ENCODE measurements at regions not wholly inside any gene's neighbourhood (a gene's known extent, or its start where the extent isn't known, plus 50 kb on each side); places are given as distances from the start of the nearest gene placed in this dataset.

GRCh38 chr9:129357773-129358245, 179.7 kb upstream of the IER5L start:
- TF ChIP-seq, protein P1, sequence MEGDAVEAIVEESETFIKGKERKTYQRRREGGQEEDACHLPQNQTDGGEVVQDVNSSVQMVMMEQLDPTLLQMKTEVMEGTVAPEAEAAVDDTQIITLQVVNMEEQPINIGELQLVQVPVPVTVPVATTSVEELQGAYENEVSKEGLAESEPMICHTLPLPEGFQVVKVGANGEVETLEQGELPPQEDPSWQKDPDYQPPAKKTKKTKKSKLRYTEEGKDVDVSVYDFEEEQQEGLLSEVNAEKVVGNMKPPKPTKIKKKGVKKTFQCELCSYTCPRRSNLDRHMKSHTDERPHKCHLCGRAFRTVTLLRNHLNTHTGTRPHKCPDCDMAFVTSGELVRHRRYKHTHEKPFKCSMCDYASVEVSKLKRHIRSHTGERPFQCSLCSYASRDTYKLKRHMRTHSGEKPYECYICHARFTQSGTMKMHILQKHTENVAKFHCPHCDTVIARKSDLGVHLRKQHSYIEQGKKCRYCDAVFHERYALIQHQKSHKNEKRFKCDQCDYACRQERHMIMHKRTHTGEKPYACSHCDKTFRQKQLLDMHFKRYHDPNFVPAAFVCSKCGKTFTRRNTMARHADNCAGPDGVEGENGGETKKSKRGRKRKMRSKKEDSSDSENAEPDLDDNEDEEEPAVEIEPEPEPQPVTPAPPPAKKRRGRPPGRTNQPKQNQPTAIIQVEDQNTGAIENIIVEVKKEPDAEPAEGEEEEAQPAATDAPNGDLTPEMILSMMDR (conservative IDR thresholded peaks at IDR 0.05; ENCODE audit: low read depth, low read length), result no peak
- no peak for TF ChIP-seq FOS (IDR thresholded peaks at IDR 0.05; ENCODE audit: low read depth, low read length)
- TF ChIP-seq POLR2A (IDR thresholded peaks at IDR 0.05; ENCODE audit: low read depth, low read length), result no peak
